ENCODE measurements at regions not wholly inside any gene's neighbourhood (a gene's known extent, or its start where the extent isn't known, plus 50 kb on each side); places are given as distances from the start of the nearest gene placed in this dataset.

DNA sequence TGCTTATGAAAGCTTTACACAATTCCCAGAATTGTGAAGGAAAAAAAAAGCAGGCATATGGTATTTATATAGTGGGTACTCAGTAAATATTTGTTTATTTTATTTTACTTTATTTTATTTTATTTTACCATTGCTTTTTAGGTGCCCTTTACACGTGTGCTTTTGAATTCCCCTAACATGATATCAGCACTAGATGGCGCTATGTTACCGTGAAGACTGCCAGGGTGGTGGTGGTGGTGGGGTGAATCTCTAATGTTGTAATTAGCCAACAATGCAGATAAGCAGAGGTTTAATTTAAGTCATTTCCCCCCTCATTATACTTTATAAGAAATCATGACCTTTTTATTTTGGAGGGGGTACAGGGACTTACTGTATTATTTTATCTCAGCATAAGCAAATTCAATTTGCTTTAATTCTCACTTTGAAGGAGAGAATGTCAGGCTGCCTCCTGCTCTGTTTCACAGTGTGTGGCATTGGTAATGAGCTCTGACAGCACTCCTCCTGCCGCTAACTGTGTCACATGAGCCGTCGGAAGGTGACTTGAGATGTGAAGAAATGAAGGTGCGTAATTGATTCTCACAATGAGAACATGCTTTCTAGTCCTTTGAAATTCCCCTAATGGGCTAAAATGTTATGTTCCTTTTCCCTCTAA, 165.6 kb downstream of the YTHDC2 start:
- TF ChIP-seq CTCF (IDR thresholded peaks at IDR 0.05) (peak; percentile 35 to 77 (median 66)), POLR2A (IDR thresholded peaks at IDR 0.05) (no peak)
